HepG2 (cell line): ENCODE measurements at regions not wholly inside any gene's neighbourhood (a gene's known extent, or its start where the extent isn't known, plus 50 kb on each side); places are given as distances from the start of the nearest gene placed in this dataset.

Experiments used
- ADNP ChIP-seq: sonication (generic); formaldehyde crosslinking; IDR thresholded peaks from 2 replicates; pipeline ENCODE4 v1.4.0; 2020; ENCODE audit warnings: missing genetic modification reagents
- ARNT2 ChIP-seq: sonication (generic); formaldehyde crosslinking; IDR thresholded peaks from 2 replicates; pipeline ENCODE4 v1.8.0; 2022; ENCODE audit warnings: mild to moderate bottlenecking, low read depth, missing genetic modification reagents, moderate library complexity
- NCOA2 ChIP-seq: sonication (generic); formaldehyde crosslinking; IDR thresholded peaks from 2 replicates; pipeline ENCODE4 v1.8.0; 2022; ENCODE audit warnings: inconsistent platforms
- POLR2A ChIP-seq, 2 experiments: IDR thresholded peaks; 2 replicates each; pipeline ENCODE4 v1.6.1; 2011; ENCODE audit warnings: low read depth in 2 of 2, low read length in 2 of 2, mild to moderate bottlenecking in 1 of 2, moderate library complexity in 1 of 2; ENCODE audit not compliant: insufficient read depth in 1 of 2
- SAP130 ChIP-seq: IDR thresholded peaks from 2 replicates; pipeline ENCODE4 v1.6.1; 2016; ENCODE audit warnings: low read depth
- TAF1 ChIP-seq: sonication (generic); formaldehyde crosslinking; IDR thresholded peaks from 2 replicates; pipeline ENCODE4 v1.4.0; 2020; ENCODE audit warnings: missing genetic modification reagents
- ZNF124 ChIP-seq: sonication (generic); formaldehyde crosslinking; IDR thresholded peaks from 2 replicates; pipeline ENCODE4 v1.4.0; 2020; ENCODE audit warnings: missing genetic modification reagents
- ZNF652 ChIP-seq: IDR thresholded peaks from 2 replicates; pipeline ENCODE4 v1.6.1; 2016; ENCODE audit warnings: low read depth, borderline replicate concordance
- ZSCAN20 ChIP-seq: sonication (generic); formaldehyde crosslinking; IDR thresholded peaks from 2 replicates; pipeline ENCODE4 v1.4.0; 2020; ENCODE audit warnings: missing genetic modification reagents, mild to moderate bottlenecking, borderline replicate concordance
- TF ChIP-seq, protein P1 (sequence below): sonication (generic); formaldehyde crosslinking; IDR thresholded peaks from 2 replicates; pipeline ENCODE4 v1.8.0; 2022; ENCODE audit warnings: mild to moderate bottlenecking, missing genetic modification reagents

DNA sequence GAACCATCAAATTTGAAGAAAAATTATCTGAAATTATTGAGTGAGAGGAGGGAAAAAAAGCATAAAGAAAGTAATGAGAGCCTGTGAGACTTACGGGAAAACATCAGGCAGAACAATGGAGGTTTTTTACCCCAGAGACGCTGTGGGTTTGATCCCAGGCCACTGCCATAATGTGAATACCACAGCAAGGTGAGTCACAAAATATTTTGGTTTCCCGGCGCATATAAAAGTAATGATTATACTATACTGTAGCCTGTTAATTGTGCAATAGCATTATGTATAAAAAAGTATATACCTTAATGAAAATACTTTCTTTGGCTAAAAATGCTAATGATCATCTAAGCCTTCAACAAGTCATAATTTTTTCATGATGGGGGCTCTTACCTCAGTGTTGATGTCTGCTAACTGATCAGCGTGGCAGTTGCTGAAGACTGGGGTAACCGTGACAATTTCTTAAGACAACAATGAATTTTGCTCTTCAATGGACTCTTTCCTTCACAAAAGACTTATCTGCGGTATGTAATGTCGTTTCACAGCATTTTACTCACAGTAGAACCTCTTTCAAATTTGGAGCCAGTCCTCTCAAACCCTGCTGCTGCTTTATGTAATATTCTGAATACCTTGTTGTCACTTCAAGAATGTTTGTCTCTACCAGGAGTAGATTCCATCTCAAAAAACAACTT, 97.0 kb upstream of the FAM20C start:
- no peak for TF ChIP-seq ZNF652 (CRISPR knock-in tag)
- TF ChIP-seq ZNF124 (CRISPR knock-in tag), result no peak
- no peak for TF ChIP-seq ADNP (CRISPR knock-in tag)
- no peak for TF ChIP-seq ARNT2
- no peak for TF ChIP-seq TAF1 (CRISPR knock-in tag)
- TF ChIP-seq NCOA2 (CRISPR knock-in tag), result no peak
- TF ChIP-seq ZSCAN20 (CRISPR knock-in tag), result no peak
- TF ChIP-seq POLR2A (IDR thresholded peaks at IDR 0.05; ENCODE audit: insufficient read depth in 1 of 2, low read depth in 2 of 2, low read length in 2 of 2), result no peak
- TF ChIP-seq, protein P1, sequence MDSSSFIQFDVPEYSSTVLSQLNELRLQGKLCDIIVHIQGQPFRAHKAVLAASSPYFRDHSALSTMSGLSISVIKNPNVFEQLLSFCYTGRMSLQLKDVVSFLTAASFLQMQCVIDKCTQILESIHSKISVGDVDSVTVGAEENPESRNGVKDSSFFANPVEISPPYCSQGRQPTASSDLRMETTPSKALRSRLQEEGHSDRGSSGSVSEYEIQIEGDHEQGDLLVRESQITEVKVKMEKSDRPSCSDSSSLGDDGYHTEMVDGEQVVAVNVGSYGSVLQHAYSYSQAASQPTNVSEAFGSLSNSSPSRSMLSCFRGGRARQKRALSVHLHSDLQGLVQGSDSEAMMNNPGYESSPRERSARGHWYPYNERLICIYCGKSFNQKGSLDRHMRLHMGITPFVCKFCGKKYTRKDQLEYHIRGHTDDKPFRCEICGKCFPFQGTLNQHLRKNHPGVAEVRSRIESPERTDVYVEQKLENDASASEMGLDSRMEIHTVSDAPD, result no peak
- no peak for TF ChIP-seq SAP130 (CRISPR knock-in tag)
